HG03095 (cell line): ENCODE measurements at regions not wholly inside any gene's neighbourhood (a gene's known extent, or its start where the extent isn't known, plus 50 kb on each side); places are given as distances from the start of the nearest gene placed in this dataset.
"Not testable (repeated sequence)": the region's sequence is repeated elsewhere in the genome, so short reads cannot be mapped to it uniquely, and the experiment has no call there.

ENCODE experiments used
- ATAC-seq: cut with Tn5 transposase; IDR thresholded peaks from one replicate; pipeline ENCODE4 v1.9.1; 2021; ENCODE audit warnings: moderate library complexity; ENCODE audit not compliant: unreplicated experiment

- not testable (repeated sequence) for ATAC-seq
These were observed 51.6 kb upstream of the APOD start for GRCh38 chr3:195635262-195635873.

GRCh38 chr3:195634426-195635261, 50.9 kb upstream of the APOD start:
- peak; percentile 94 for ATAC-seq
